PC-3 (cell line): ENCODE measurements at regions not wholly inside any gene's neighbourhood (a gene's known extent, or its start where the extent isn't known, plus 50 kb on each side); places are given as distances from the start of the nearest gene placed in this dataset.
"Not testable (repeated sequence)": the region's sequence is repeated elsewhere in the genome, so short reads cannot be mapped to it uniquely, and the experiment has no call there.

Experiments used
- ATAC-seq: fragments of 200-7000 bp; cut with Tn5 transposase; 2 replicates; pipeline ENCODE4 v1.9.1; 2020; ENCODE audit warnings: mild to moderate bottlenecking, moderate library complexity
- BruUV-seq: library from RNA; stranded (reverse); fragments of 400-500 nt; replicated peaks from 2 replicates; lab custom pipeline; 2021; lab: Mats Ljungman, UMichigan
- CTCF ChIA-PET: fragments of 300-600 bp; sonication (Branson Sonifier 250); formaldehyde crosslinking; loops from one replicate; lab custom pipeline; 2022; ENCODE audit warnings: antibody characterized with exemption; lab: Charles Lee
- POLR2A ChIA-PET: fragments of 300-600 bp; sonication (Branson Sonifier 250); formaldehyde crosslinking; loops from one replicate; lab custom pipeline; 2022; ENCODE audit warnings: antibody characterized with exemption; ENCODE audit not compliant: unreplicated experiment; lab: Charles Lee
- DNase-seq: peaks from one replicate; pipeline ENCODE4 v3.0.0-alpha.2; 2015
- H2AFZ ChIP-seq: fragments of 300-600 bp; sonication (generic); 2 replicates; pipeline ENCODE4 v1.6.0; 2016; ENCODE audit warnings: antibody characterized with exemption, low read length
- H3F3A ChIP-seq: fragments of 300-600 bp; sonication (generic); one replicate; pipeline ENCODE4 v1.6.0; 2017; ENCODE audit warnings: antibody characterized with exemption, low read length, control low read depth, mild to moderate bottlenecking; ENCODE audit not compliant: unreplicated experiment
- H3K27ac ChIP-seq: fragments of 300-600 bp; sonication (generic); 2 replicates; pipeline ENCODE4 v1.5.1; 2016; ENCODE audit warnings: mild to moderate bottlenecking, low read length
- H3K27me3 ChIP-seq: fragments of 300-600 bp; sonication (generic); 2 replicates; pipeline ENCODE4 v1.6.1; 2016; ENCODE audit warnings: low read length, mixed read lengths
- H3K36me3 ChIP-seq: fragments of 300-600 bp; sonication (generic); 2 replicates; pipeline ENCODE4 v1.6.1; 2016; ENCODE audit warnings: low read depth, mixed run types, low read length, mixed read lengths
- H3K4me1 ChIP-seq: fragments of 300-600 bp; sonication (generic); 2 replicates; pipeline ENCODE4 v1.5.1; 2016; ENCODE audit warnings: low read length; ENCODE audit not compliant: insufficient read depth
- H3K4me2 ChIP-seq: fragments of 300-600 bp; sonication (generic); 2 replicates; pipeline ENCODE4 v1.6.0; 2016; ENCODE audit warnings: low read length
- H3K4me3 ChIP-seq: fragments of 300-600 bp; sonication (generic); 2 replicates; pipeline ENCODE4 v1.5.1; 2016; ENCODE audit warnings: mild to moderate bottlenecking, low read length, mixed read lengths
- H3K79me2 ChIP-seq: fragments of 300-600 bp; sonication (generic); 2 replicates; pipeline ENCODE4 v1.6.1; 2017; ENCODE audit warnings: low read length, mixed read lengths
- H3K9ac ChIP-seq: fragments of 300-600 bp; sonication (generic); 2 replicates; pipeline ENCODE4 v1.6.0; 2016; ENCODE audit warnings: mild to moderate bottlenecking, low read length
- H3K9me2 ChIP-seq: fragments of 300-600 bp; sonication (generic); replicated peaks from 2 replicates; pipeline ENCODE4 v1.6.1; 2016; ENCODE audit warnings: mixed run types, low read length, mixed read lengths
- H3K9me3 ChIP-seq: fragments of 300-600 bp; sonication (generic); 2 replicates; pipeline ENCODE4 v1.6.1; 2016; ENCODE audit warnings: low read length, mixed read lengths
- H4K20me1 ChIP-seq: fragments of 300-600 bp; sonication (generic); 2 replicates; pipeline ENCODE4 v1.6.1; 2016; ENCODE audit warnings: low read length, mixed read lengths
- CTCF ChIP-seq: fragments of 300-600 bp; sonication (generic); conservative IDR thresholded peaks from 2 replicates; pipeline ENCODE4 v1.5.1; 2017; ENCODE audit warnings: antibody characterized with exemption, low read depth, mild to moderate bottlenecking, low read length
- EZH2 ChIP-seq: fragments of 300-600 bp; sonication (generic); IDR thresholded peaks from one replicate; pipeline ENCODE4 v1.6.1; 2017; ENCODE audit warnings: antibody characterized with exemption, mild to moderate bottlenecking, low read length; ENCODE audit not compliant: unreplicated experiment
- EZH2phosphoT487 ChIP-seq: fragments of 300-600 bp; sonication (generic); IDR thresholded peaks from 2 replicates; pipeline ENCODE4 v1.6.1; 2018; ENCODE audit warnings: mild to moderate bottlenecking, antibody characterized with exemption, low read length, borderline replicate concordance
- intact Hi-C: fragments of 100-400 bp; cut with micrococcal nuclease; formaldehyde crosslinking; loops from 2 replicates; pipeline ENCODE4 v1.9.0; 2023

DNA sequence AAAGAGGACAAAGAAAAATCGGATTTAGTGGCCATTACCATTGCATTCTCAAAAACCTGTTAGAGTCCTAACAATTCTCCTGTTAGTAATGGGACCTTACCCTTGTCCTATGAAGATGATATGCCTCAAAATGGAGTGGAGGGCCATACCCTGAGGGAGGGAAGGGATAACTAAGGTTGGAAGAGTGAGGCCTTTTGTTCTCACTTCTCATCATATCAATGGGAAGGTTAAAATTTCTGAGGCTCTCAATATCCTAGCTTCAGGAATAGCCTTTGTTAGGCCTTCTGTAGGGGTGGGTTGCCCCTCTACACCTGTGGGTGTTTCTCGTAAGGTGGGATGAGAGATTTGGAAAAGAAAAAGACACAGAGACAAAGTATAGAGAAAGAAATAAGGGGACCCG, 109.4 kb upstream of the SGIP1 start:
- H3K27ac ChIP-seq, CTCF ChIA-PET, H3K79me2 ChIP-seq, H3K27me3 ChIP-seq, H3K4me2 ChIP-seq, H3K9ac ChIP-seq, POLR2A ChIA-PET, ATAC-seq, H4K20me1 ChIP-seq, H3K4me1 ChIP-seq, DNase-seq, BruUV-seq, H3K36me3 ChIP-seq, intact Hi-C loops, H2AFZ ChIP-seq, H3K4me3 ChIP-seq, H3K9me2 ChIP-seq, H3F3A ChIP-seq, H3K9me3 ChIP-seq: not testable (repeated sequence)

- Histone ChIP-seq H3K9ac (no peak overlapping the region), H3F3A (no peaks in the 10 kb centered on the region), H3K4me2 (no peak overlapping the region), H2AFZ (no peak overlapping the region), H3K27me3 (no peaks in the 10 kb centered on the region), H3K79me2 (no peaks in the 10 kb centered on the region), H3K27ac (no peak overlapping the region), H3K36me3 (no peaks in the 10 kb centered on the region), H3K9me2 (no peaks in the 10 kb centered on the region), H4K20me1 (no peaks in the 10 kb centered on the region), H3K9me3 (0 out of 2 replicates have a peak, but pooled peaks cover 3% of the 10 kb centered on the region), H3K4me1 (no peaks in the 10 kb centered on the region), H3K4me3 (no peak overlapping the region)
- ChIA-PET POLR2A (no interaction called here), CTCF (no interaction called here)
- intact Hi-C loops: no loop called here
- BruUV-seq: no TSS peak
- TF ChIP-seq EZH2: no peak
- TF ChIP-seq EZH2phosphoT487: no peak
- TF ChIP-seq CTCF: no peak
- DNase-seq (no peak), ATAC-seq (no peak)
Measured at GRCh38 chr1:66426239-66426853, 107.6 kb upstream of the SGIP1 start.

- H3K36me3 ChIP-seq, H3K9ac ChIP-seq, H2AFZ ChIP-seq, H3K4me1 ChIP-seq, BruUV-seq, POLR2A ChIA-PET, H3K9me3 ChIP-seq, H3K27ac ChIP-seq, H3K4me3 ChIP-seq, CTCF ChIA-PET, H4K20me1 ChIP-seq, H3K27me3 ChIP-seq, H3F3A ChIP-seq, H3K9me2 ChIP-seq, DNase-seq, intact Hi-C loops, H3K79me2 ChIP-seq, ATAC-seq, H3K4me2 ChIP-seq: not testable (repeated sequence)
Measured at GRCh38 chr1:66430815-66431214, 103.1 kb upstream of the SGIP1 start.

DNA sequence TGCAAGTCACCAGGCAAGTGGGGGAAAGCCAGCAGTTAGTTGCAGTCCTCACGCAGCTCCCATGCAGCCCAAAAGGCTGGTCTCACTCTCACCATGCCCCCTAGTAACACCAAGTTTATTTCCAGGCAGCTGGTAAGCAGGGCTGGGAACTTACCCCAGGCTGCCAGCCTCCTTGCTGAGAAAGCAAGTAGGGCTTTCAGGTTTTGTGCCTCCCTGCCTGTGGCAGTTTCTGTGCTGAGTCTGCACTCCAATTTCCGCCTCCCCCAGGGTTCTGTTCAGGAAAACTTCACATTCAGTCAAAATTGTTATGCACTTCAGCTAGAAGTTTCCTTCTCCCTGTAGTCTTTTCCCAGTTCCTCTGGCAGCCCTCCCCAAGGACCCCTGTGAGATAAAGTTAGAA, 102.0 kb upstream of the SGIP1 start:
- no peak for DNase-seq
- BruUV-seq: no TSS peak
- Histone ChIP-seq H3K27me3 (no peaks in the 10 kb centered on the region), H2AFZ (no peak overlapping the region), H3K9ac (no peak overlapping the region), H3K9me3 (0 out of 2 replicates have a peak, but pooled peaks cover 4% of the 10 kb centered on the region), H3K36me3 (no peaks in the 10 kb centered on the region), H3K4me3 (no peak overlapping the region), H3K27ac (no peak overlapping the region), H4K20me1 (no peaks in the 10 kb centered on the region), H3K4me1 (peaks cover 12% of the 10 kb centered on the region), H3K79me2 (no peaks in the 10 kb centered on the region), H3K4me2 (no peak overlapping the region), H3F3A (no peaks in the 10 kb centered on the region), H3K9me2 (no peaks in the 10 kb centered on the region)
- CTCF ChIA-PET: no interaction called here
- intact Hi-C loops: no loop called here
- POLR2A ChIA-PET: no interaction called here
- TF ChIP-seq EZH2 (no peak), CTCF (no peak), EZH2phosphoT487 (no peak)
- no peak for ATAC-seq
